ENCODE measurements at regions not wholly inside any gene's neighbourhood (a gene's known extent, or its start where the extent isn't known, plus 50 kb on each side); places are given as distances from the start of the nearest gene placed in this dataset.

GRCh38 chr6:37566950-37567349 is 67.3 kb upstream of the CCDC167 start:
- no peak for TF ChIP-seq CTCF (conservative IDR thresholded peaks at IDR 0.05; ENCODE audit: low read depth, low read length)
- no peak for TF ChIP-seq FOS (IDR thresholded peaks at IDR 0.05; ENCODE audit: low read depth, low read length)
- no peak for TF ChIP-seq MXI1 (IDR thresholded peaks at IDR 0.05; ENCODE audit: borderline replicate concordance, low read depth, low read length)
- no peak for TF ChIP-seq SMC3 (IDR thresholded peaks at IDR 0.05; ENCODE audit: low read depth, low read length)
